LNCaP clone FGC (cell line): ENCODE measurements at regions not wholly inside any gene's neighbourhood (a gene's known extent, or its start where the extent isn't known, plus 50 kb on each side); places are given as distances from the start of the nearest gene placed in this dataset.

Experiments
- DNase-seq: peaks from one replicate; pipeline ENCODE4 v3.0.0-alpha.2; 2011; ENCODE audit warnings: low read depth
- H3K4me3 ChIP-seq: 2 replicates; pipeline ENCODE4 v1.5.1; 2011; ENCODE audit warnings: mild to moderate bottlenecking, low read depth, low read length, control low read depth
- CTCF ChIP-seq: IDR thresholded peaks from 2 replicates; pipeline ENCODE4 v1.5.1; 2012; ENCODE audit warnings: mild to moderate bottlenecking; ENCODE audit not compliant: control insufficient read depth, insufficient read depth; ENCODE audit errors: extremely low read depth

DNA sequence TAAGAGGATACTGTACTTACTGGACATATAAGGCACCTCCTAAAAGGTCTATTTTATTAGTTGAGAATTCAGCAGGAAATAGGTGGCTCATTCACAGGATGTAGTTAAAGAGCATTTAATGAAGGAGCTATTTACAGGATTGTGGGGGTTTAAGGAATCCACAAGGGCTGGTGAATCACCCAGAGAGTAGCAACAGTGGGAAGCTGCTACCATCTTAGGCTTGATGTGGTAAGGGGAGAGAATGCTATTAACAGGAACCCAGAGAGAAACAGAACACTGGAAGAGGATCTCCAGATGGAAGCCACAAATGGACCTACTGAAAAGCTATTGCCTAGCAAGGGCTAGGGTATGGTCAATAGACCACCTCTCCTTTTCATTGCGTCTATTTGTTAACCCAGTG lies 52.0 kb upstream of the COL11A1 start:
- no peak for DNase-seq
- TF ChIP-seq CTCF = no peak
- H3K4me3 ChIP-seq = no peak overlapping the region
